Fibroblast of lung (primary cell): ENCODE measurements at regions not wholly inside any gene's neighbourhood (a gene's known extent, or its start where the extent isn't known, plus 50 kb on each side); places are given as distances from the start of the nearest gene placed in this dataset.

Experiments used
- EZH2 ChIP-seq: IDR thresholded peaks from 2 replicates; pipeline ENCODE4 v1.5.1; 2012; ENCODE audit warnings: low read length, control low read depth, mild to moderate bottlenecking; ENCODE audit errors: missing control alignments
- TF ChIP-seq, protein P1 (sequence below), 2 donors: IDR thresholded peaks in 1 of 2; conservative IDR thresholded peaks in 1 of 2; 1 replicate in 1 of 2; 2 replicates in 1 of 2; pipeline ENCODE4 v1.5.1; 2011 to 2012; ENCODE audit warnings: low read length in 2 of 2, control low read depth in 1 of 2, inconsistent platforms in 1 of 2, low read depth in 1 of 2, mild to moderate bottlenecking in 1 of 2

DNA sequence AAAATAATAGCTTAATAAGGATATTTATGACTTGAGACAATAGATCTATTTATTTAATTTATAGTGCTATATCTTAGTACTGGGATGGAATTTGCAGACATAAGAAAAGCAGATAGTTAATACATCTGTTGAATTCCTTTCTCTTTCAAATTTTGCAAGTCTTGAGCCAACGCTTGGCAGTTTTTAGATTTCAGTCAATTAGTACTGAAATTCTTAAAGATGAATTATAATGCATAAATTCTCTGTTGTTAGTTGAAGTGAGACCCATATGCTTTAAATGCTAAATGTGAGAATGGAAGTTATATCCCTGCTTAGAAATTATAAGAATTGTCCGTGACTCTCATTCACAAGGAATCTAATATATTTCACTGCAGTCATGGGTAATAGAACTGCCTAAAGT lies 225.1 kb upstream of the ADGRB3 start:
- TF ChIP-seq, protein P1, sequence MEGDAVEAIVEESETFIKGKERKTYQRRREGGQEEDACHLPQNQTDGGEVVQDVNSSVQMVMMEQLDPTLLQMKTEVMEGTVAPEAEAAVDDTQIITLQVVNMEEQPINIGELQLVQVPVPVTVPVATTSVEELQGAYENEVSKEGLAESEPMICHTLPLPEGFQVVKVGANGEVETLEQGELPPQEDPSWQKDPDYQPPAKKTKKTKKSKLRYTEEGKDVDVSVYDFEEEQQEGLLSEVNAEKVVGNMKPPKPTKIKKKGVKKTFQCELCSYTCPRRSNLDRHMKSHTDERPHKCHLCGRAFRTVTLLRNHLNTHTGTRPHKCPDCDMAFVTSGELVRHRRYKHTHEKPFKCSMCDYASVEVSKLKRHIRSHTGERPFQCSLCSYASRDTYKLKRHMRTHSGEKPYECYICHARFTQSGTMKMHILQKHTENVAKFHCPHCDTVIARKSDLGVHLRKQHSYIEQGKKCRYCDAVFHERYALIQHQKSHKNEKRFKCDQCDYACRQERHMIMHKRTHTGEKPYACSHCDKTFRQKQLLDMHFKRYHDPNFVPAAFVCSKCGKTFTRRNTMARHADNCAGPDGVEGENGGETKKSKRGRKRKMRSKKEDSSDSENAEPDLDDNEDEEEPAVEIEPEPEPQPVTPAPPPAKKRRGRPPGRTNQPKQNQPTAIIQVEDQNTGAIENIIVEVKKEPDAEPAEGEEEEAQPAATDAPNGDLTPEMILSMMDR (conservative IDR thresholded peaks at IDR 0.05 in 1 of 2, IDR thresholded peaks at IDR 0.05 in 1 of 2; ENCODE audit: low read depth in 1 of 2, low read length in 2 of 2) = no peak
- no peak for TF ChIP-seq EZH2
